HUES64 (cell line): ENCODE measurements at regions not wholly inside any gene's neighbourhood (a gene's known extent, or its start where the extent isn't known, plus 50 kb on each side); places are given as distances from the start of the nearest gene placed in this dataset.

ENCODE experiments used
- H3K27ac ChIP-seq: 2 replicates; pipeline ENCODE4 v1.7.0; 2013; ENCODE audit warnings: low read depth, low read length, inconsistent platforms
- H3K27me3 ChIP-seq: 2 replicates; pipeline ENCODE4 v1.6.1; 2013; ENCODE audit warnings: mild to moderate bottlenecking, low read length; ENCODE audit not compliant: insufficient read depth
- H3K36me3 ChIP-seq: 2 replicates; pipeline ENCODE4 v1.6.1; 2013; ENCODE audit warnings: mild to moderate bottlenecking, low read length; ENCODE audit not compliant: insufficient read depth
- H3K4me1 ChIP-seq: 2 replicates; pipeline ENCODE4 v1.6.1; 2013; ENCODE audit warnings: mild to moderate bottlenecking, low read length, moderate library complexity; ENCODE audit not compliant: insufficient read depth
- H3K4me3 ChIP-seq: 2 replicates; pipeline ENCODE4 v1.5.1; 2013; ENCODE audit warnings: mild to moderate bottlenecking, low read length, moderate library complexity
- H3K9ac ChIP-seq: 2 replicates; pipeline ENCODE4 v1.6.1; 2013; ENCODE audit warnings: mild to moderate bottlenecking, low read depth, low read length
- H3K9me3 ChIP-seq: 2 replicates; pipeline ENCODE4 v1.6.1; 2013; ENCODE audit warnings: low read depth, low read length; ENCODE audit not compliant: insufficient read depth
- WGBS: fragments of 150-250, 120-280 bp; methylation state at CpG from one replicate; pipeline ENCODE4 v1.1.7; 2013; ENCODE audit warnings: missing lambda C conversion rate; 5-methylcytosine and 5-hydroxymethylcytosine counted together

GRCh38 chr6:92887871-92888270 lies 531.5 kb downstream of the EPHA7 start:
- Histone ChIP-seq H3K36me3 (no peaks in the 10 kb centered on the region), H3K9ac (no peak overlapping the region), H3K27ac (no peak overlapping the region), H3K4me1 (no peaks in the 10 kb centered on the region), H3K9me3 (no peaks in the 10 kb centered on the region), H3K4me3 (no peak overlapping the region), H3K27me3 (no peaks in the 10 kb centered on the region)

DNA sequence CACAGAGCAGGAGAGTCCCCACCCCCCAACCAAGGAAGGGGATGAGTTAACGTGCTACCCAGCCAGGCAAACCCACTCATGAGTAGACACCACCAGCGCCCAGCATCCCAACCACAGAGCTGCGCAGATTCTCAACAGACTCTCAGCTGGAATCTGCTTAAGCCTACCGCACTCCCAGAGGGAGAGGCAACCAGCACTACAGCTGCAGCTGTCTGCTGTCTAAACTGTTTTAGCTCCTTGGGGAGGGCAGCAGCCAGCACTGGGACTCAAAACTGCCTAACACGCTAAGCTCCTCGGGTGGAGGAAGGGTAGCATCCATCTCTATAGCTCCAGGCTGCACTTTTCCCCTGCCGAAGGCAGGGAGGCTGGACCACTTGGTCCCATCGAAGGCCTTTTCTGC lies 539.8 kb downstream of the EPHA7 start:
- no peaks in the 10 kb centered on the region for H3K4me1 ChIP-seq
- no peaks in the 10 kb centered on the region for H3K27me3 ChIP-seq
- no peak overlapping the region for H3K27ac ChIP-seq
- 95% methylated on average over 8 of the region's 8 CpGs for WGBS
- no peaks in the 10 kb centered on the region for H3K36me3 ChIP-seq
- H3K9ac ChIP-seq: no peak overlapping the region
- no peak overlapping the region for H3K4me3 ChIP-seq
- no peaks in the 10 kb centered on the region; the same call in 1 of the 2 replicates for H3K9me3 ChIP-seq

- WGBS: 64% methylated on average over 3 of the region's 3 CpGs
- no peaks in the 10 kb centered on the region for H3K27me3 ChIP-seq
- no peaks in the 10 kb centered on the region for H3K4me1 ChIP-seq
- H3K36me3 ChIP-seq: no peaks in the 10 kb centered on the region
- no peak overlapping the region for H3K27ac ChIP-seq
- H3K9me3 ChIP-seq: peaks cover 15% of the 10 kb centered on the region
- H3K9ac ChIP-seq: no peak overlapping the region
- no peak overlapping the region for H3K4me3 ChIP-seq
Measured at GRCh38 chr6:92864966-92865555, 554.3 kb downstream of the EPHA7 start.

GRCh38 chr6:92849636-92850035 lies 569.7 kb downstream of the EPHA7 start:
- Histone ChIP-seq H3K27me3 (peaks cover 73% of the 10 kb centered on the region), H3K27ac (no peak overlapping the region), H3K4me1 (peaks cover 24% of the 10 kb centered on the region), H3K9ac (no peak overlapping the region), H3K4me3 (no peak overlapping the region), H3K36me3 (no peaks in the 10 kb centered on the region), H3K9me3 (no peaks in the 10 kb centered on the region)
- 95% methylated on average over 3 of the region's 3 CpGs for WGBS

DNA sequence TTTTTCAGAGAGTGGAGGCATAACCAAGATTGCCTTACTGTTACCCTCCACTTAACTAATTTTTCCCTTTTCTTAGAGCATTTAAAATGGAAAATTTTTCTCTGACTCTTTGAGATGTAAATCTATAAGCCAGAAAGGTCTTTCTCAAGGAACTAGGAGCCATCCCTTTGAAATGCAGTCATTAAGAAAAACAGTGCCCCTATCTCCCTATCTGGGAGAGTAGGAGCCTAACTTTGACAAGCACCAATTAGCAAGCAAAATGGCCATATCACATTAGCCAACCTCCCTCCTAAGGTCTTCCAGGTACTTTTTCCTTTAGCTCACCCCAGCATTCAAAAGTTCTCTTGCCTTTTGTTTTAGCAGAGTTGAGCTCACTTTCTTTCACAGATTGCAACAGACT lies 570.5 kb downstream of the EPHA7 start:
- peaks cover 24% of the 10 kb centered on the region for H3K4me1 ChIP-seq
- H3K4me3 ChIP-seq: no peak overlapping the region
- H3K27me3 ChIP-seq: peaks cover 73% of the 10 kb centered on the region
- H3K36me3 ChIP-seq: no peaks in the 10 kb centered on the region
- no peaks in the 10 kb centered on the region for H3K9me3 ChIP-seq
- H3K27ac ChIP-seq: no peak overlapping the region
- no peak overlapping the region for H3K9ac ChIP-seq

- Histone ChIP-seq H3K36me3 (no peaks in the 10 kb centered on the region), H3K4me3 (no peak overlapping the region), H3K27ac (no peak overlapping the region), H3K27me3 (peaks cover 73% of the 10 kb centered on the region), H3K4me1 (peaks cover 24% of the 10 kb centered on the region), H3K9ac (no peak overlapping the region), H3K9me3 (no peaks in the 10 kb centered on the region)
- WGBS: 82% methylated on average over 4 of the region's 4 CpGs
Measured at GRCh38 chr6:92848459-92848858, 570.9 kb downstream of the EPHA7 start.

DNA sequence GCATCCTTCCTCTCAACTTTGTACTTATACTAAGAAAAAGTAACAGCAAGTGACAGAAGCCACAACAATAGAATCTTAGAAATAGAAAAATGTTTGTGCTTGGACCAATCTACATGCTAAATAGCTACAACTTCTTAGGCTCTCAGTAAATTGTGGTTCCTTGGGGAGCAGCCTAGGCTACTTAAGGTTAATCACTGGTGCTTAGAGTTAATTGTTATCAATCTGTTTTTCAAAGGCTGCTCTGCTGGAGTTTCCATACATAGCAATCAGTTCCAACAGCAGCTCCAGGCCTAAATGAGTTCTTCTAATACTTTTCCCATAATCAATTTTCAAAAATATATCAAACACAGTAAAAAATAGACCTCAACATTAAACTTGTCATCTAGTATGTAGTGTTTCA lies 571.4 kb downstream of the EPHA7 start:
- Histone ChIP-seq H3K9me3 (no peaks in the 10 kb centered on the region), H3K4me3 (peak overlapping the region; percentile 31; the same call in 1 of the 2 replicates), H3K36me3 (no peaks in the 10 kb centered on the region), H3K4me1 (peaks cover 24% of the 10 kb centered on the region), H3K9ac (no peak overlapping the region), H3K27ac (no peak overlapping the region), H3K27me3 (peaks cover 71% of the 10 kb centered on the region)

DNA sequence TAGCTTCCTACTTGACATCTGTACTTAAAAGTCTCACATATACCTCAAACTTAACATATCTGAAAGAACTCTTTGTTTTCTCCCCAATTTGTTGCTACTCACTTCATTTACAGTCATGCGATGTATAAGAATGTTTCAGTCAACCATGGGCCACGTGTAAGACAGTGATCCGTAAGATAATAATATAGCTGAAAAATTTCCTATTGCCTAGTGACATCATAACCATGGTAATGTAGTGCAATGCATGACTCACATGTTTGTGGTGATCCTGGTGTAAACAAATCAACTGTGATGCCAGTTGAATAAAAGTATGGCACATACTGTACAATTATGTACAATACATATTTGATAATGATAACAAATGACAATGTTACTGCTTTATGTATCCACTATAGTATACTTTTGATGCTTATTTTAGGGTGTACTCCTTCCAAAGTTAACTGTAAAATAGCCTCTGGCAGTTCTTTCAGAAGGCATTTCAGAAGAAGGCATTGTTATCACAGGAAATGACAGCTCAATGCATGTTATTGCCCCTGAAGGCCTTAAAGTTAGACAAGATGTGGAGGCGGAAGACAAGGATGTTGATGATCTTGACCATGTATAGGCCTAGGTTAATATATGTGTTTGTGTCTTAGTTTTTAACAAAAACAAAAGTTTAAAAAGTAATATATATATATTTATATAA lies 579.0 kb downstream of the EPHA7 start:
- Histone ChIP-seq H3K9me3 (no peaks in the 10 kb centered on the region), H3K4me3 (no peak overlapping the region), H3K27ac (no peak overlapping the region), H3K4me1 (no peaks in the 10 kb centered on the region), H3K9ac (no peak overlapping the region), H3K36me3 (no peaks in the 10 kb centered on the region), H3K27me3 (peaks cover 7% of the 10 kb centered on the region; the same call in 1 of the 2 replicates)
- WGBS: 91% methylated on average over 4 of the region's 4 CpGs

DNA sequence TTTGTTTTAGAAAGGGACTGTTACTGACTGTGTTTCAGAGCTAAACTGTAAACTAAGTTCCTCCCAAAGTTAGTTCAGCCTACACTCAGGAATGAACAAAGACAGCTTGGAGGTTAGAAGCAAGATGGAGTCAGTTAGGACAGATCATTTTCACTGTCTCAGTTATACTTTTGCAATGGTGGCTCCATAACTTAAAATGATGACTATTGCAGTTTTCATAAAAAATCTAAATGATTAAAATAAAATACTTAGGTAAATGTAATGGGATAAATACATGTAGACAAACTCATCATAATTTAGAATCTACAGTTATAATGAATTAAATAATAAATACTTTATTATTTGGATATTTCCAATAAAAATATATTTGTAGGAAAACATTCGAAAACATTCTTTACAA lies 590.6 kb downstream of the EPHA7 start:
- Histone ChIP-seq H3K27me3 (no peaks in the 10 kb centered on the region), H3K27ac (no peak overlapping the region), H3K4me1 (no peaks in the 10 kb centered on the region; the same call in 1 of the 2 replicates), H3K9ac (no peak overlapping the region), H3K36me3 (no peaks in the 10 kb centered on the region), H3K4me3 (no peak overlapping the region), H3K9me3 (no peaks in the 10 kb centered on the region)
- WGBS: no CpG with 5 or more reads among the region's 1 CpG

- Histone ChIP-seq H3K27ac (no peak overlapping the region), H3K9ac (no peak overlapping the region), H3K4me1 (no peaks in the 10 kb centered on the region; the same call in 1 of the 2 replicates), H3K9me3 (no peaks in the 10 kb centered on the region), H3K36me3 (no peaks in the 10 kb centered on the region), H3K27me3 (no peaks in the 10 kb centered on the region), H3K4me3 (no peak overlapping the region)
- WGBS: 79% methylated on average over 1 of the region's 2 CpGs
Measured at GRCh38 chr6:92827104-92827503, 592.3 kb downstream of the EPHA7 start.

- Histone ChIP-seq H3K9ac (no peak overlapping the region), H3K36me3 (no peaks in the 10 kb centered on the region), H3K4me1 (no peaks in the 10 kb centered on the region; the same call in 1 of the 2 replicates), H3K27ac (no peak overlapping the region), H3K27me3 (no peaks in the 10 kb centered on the region), H3K9me3 (no peaks in the 10 kb centered on the region), H3K4me3 (no peak overlapping the region)
- 75% methylated on average over 2 of the region's 5 CpGs for WGBS
Measured at GRCh38 chr6:92826633-92827032, 592.7 kb downstream of the EPHA7 start.
